NAMALWA (cell line): ENCODE measurements at regions not wholly inside any gene's neighbourhood (a gene's known extent, or its start where the extent isn't known, plus 50 kb on each side); places are given as distances from the start of the nearest gene placed in this dataset.

Experiments
- DNase-seq: peaks from one replicate; pipeline ENCODE4 v3.0.0-alpha.2; 2015; ENCODE audit warnings: low spot score

- no peak for DNase-seq
These were observed 321.9 kb upstream of the RASGRP1 start for GRCh38 chr15:38886315-38887163.

DNA sequence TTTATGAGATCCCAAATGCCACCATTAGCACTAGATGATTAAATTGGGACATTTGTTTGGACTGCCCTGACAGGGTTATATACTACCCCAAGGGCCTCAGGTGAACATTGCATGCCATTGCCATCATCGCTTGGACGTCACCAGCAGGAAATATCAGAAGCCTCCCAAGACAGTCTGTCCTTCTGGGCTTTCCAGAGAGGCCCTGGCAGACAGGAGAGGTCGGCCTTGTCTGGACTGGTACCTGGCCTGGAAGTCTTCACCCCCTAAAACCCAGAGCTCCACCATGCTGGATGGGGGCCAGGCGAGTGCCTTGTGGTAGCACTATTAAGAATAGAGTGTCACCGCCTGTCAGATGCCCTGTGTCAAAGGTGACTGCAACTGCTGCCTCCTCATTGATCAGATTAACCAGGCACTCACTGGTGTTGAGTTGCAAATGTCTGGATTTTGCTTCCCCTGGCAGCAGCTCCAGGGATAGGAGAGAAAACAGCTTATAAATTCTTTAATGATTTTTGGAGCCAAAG is 324.1 kb upstream of the RASGRP1 start:
- no peak for DNase-seq

DNA sequence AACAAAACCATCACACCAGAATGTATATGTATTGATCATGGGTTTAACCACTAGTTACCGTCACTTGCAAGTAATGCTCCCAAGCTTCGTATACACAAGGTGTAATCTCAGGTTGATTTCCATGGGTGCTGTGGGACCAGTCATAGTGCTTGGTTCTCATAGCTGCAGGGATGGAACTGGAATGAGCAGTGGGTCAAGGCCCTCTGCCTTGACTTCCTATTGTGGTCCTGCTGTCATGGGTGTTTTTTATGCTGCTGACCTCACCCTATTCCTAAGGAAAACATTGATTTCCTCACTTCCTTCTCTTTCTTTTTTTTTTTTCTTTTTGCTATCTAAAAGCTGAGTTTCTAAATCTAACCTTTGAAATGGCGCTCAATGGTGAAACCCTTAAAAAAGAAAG is 325.6 kb upstream of the RASGRP1 start:
- no peak for DNase-seq

DNA sequence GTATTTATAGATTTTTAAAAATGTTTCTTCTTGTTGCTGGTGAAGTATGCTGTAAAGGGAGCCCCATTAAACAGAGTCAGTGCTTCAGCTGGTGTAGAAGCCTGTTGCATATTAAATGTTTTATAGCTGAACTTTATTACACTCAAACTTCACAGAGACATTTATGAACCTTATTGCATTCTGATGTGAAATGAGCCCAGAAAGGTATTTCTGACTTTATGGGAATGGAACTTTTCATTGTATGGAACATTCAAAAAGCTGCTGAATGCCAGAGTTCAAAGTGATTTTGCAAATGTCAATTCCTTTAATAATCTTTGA is 329.3 kb upstream of the RASGRP1 start:
- no peak for DNase-seq

DNA sequence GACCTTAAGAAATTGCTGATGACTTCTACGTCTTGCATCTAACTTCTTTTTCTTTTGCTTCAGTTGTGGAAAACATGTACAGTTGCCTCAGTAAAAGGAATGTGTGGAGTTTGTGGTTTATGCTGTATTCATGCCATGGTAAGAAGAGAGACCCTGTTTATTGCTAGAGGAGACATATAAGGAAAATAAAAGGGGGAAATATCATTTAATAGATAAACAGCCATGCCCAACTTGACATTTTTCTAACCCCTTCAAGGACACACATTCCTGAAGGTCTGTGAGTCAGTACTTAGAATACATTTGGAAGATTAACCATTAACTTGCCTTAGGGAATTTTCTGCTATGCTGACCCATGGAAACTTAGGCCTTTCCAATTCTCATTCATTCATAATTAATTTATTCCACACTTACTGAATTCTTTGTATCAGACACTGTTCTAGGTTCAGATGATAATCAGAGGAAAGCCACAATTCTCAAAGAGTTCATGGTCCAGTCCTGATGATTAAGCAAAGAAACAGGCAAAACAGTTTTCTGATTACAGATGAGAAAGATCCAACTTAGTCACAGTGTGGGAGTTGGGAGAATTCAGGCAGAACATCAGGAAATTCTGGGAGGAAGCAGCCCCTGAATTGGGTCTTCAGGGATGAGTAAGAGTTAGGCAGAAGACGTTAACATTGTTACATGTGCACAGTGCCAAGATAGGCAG is 329.8 kb upstream of the RASGRP1 start:
- no peak for DNase-seq

DNA sequence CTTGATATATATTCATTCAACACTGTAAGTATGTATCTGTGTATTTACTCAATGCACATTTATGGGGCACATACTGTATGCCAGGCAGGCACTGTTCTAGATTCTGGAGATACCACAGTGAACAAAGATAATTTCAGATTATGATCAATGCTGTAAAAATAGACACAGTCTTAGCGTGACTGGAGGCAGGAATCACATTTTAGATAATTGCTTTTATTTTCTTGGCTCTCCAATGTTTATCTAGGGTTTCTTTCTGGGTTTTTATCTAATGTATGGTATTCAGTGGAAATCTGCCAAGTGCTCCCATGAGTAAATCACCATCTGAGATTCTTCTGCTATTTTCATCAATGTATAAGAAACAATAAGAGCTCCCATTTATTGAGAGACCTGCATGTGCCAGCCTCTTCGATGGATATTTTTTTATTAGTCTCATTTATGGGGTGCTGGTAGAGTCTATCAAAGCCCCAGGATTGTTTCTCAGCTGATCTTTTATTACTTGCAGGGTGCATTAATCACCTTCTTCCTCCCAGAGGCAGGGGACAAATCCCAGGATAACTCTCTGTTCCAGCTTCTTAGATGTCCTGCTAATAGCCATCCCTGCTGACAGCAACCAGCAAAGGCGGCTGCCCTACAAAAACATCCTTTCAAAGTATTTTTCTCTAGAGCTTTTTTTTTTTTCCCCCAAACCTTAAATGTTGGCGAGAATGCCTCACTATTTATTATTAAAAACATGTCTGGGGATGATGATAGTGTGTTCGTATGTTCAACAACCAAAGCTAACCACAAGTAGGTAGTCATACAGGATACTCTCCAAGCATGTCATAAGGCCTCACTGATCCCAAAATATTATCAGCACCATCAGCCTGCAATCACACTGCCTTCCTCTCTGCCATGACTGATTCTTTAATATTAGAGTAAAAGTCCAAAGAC is 331.0 kb upstream of the RASGRP1 start:
- DNase-seq: no peak

GRCh38 chr15:38896647-38897046 is 332.0 kb upstream of the RASGRP1 start:
- no peak for DNase-seq

DNA sequence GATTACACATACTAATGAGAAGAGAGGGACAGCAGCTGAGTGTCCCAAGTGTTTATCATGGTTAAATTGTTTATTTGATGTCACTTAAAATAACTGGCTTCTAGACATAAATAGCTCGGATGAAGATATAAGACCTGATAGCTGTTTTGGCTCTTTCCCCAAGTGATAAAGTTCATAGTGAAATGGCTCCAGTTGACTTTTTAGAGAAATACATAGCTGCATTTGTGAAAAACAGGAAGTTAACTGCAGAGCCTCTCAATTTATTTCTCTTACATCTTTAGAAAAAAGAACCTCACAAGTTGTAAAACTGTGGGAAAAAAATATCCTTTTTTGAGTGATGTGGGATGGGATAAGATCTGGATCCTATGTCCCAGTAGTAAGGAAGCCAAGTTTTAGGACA is 332.9 kb upstream of the RASGRP1 start:
- no peak for DNase-seq

GRCh38 chr15:38898236-38898635 is 333.6 kb upstream of the RASGRP1 start:
- no peak for DNase-seq

- DNase-seq: no peak
These were observed 334.7 kb upstream of the RASGRP1 start for GRCh38 chr15:38899300-38899699.

DNA sequence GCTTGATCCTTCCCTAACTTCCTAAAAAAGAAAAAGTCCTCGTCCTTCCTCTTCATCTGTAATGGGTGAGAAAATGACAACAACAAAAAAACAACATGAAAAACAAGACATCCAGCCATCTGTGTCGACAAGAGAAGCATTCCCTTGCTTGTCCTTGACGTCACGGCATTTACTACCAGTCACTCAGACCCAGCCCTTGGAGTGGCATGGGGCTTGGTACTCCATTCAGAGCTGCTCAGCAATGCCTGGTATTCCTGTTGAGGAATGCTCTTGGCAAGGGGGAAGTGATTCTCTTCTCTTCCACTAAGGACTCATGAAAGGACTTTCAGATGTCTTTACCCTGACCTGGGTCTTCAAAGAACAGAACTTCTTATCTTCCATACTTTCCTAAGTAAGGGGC is 339.7 kb upstream of the RASGRP1 start:
- no peak for DNase-seq

GRCh38 chr15:38905632-38906031 is 341.0 kb upstream of the RASGRP1 start:
- no peak for DNase-seq

GRCh38 chr15:38920966-38921365 is 356.4 kb upstream of the RASGRP1 start:
- DNase-seq: no peak

DNA sequence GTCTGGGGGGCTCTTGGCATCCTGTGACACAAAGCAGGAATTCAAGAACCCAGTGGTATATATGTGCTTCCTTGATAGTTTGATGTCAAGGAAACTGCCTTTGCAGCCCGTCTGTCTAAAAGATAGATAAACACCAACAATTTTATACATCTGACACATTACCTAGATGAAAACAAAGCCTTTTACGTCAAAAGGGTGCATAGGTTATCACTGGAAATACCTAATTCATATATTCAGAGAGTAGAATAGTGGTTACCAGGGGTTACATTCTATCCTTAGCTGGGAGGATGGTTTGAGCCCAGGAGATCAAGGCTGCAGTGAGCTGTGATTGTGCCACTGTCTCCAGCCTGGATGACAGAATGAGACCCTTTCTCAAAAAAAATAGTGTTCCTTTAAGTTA is 356.9 kb upstream of the RASGRP1 start:
- DNase-seq: no peak

DNA sequence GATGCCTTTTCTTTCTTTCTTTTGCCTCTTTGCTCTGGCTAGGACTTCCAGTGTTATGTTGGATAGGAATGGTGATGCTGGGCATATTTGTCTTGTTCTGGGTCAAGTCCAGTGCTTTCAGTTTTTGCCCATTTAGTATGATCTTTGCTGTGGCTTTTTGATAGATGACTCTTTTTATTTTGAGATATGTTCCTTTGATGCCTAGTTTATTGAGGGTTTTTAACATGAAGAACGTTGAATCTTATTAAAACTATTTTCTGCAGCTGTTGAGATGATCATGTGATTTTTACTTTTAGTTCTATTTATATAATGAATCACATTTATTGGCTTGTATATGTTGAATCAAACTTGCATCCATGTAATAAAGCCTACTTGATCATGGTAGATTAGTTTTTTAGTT is 363.8 kb upstream of the RASGRP1 start:
- no peak for DNase-seq

DNA sequence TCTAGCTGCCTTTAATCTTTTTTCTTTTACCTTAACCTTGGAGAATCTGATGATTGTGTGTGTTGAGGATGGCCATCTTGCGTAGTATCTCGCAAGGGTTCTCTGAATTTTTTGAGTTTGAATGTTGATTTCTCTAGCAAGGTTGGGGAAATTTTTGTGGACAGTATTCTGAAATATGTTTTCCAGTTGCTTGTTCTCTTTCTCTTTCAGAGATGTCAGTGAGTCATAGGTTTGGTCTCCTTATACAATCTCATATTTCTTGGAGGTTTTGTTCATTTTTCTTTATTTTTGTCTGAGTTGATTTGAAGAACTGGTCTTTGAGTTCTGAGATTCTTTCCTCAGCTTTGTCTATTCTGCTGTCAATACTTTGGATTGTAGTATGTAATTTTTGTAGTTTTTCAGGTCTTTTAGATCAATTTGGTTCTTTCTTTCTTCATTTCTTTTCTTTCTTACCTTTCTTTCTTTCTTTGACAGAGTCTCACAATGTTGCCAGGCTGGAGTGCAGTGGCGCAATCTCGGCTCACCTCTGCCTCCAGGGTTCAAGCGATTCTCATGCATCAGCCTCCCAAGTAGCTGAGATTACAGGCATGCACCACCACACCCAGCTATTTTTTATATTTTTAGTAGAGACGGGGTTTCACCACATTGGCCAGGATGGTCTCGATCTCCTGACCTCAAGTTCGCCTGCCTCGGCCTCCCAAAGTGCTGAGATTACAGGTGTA is 366.4 kb upstream of the RASGRP1 start:
- no peak for DNase-seq

- DNase-seq: no peak
These were observed 376.9 kb upstream of the RASGRP1 start for GRCh38 chr15:38941399-38941953.

DNA sequence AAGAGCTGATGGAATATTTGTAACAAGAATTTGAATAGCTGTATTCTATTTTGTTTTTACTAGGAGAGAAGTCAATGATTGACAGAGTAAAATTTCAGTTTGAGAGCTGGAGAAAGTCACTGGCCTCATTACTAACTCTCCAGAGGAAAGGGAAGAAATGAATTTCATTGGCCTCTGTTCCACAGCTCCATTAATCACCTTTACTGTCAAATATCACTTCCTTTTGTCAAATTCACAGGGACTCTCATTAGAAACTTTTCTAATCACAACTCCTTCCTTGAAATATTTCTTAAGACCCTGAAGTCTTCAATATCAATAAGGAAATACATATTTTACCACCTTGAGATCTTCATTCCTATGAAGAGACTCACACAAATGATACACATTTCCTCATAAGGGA is 379.9 kb upstream of the RASGRP1 start:
- no peak for DNase-seq

GRCh38 chr15:38945551-38946298 is 381.1 kb upstream of the RASGRP1 start:
- no peak for DNase-seq

DNA sequence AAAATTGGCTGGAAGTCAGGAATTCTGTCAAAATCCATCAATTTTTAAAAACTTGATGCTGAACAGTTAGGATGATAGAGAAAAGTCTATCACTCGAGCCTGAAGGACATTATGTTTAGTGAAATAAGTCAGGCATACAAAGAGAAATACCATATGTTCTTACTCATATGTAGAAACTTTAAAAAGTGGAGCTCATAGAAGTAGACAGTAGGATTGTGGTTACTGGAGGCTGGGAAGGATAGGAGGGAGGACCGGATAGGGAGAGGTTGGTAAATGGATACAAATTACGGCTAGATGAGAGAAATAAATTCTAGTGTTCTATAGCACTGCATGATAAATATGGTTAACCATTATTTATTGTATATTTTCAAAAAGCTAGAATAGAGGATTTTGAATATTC is 389.5 kb upstream of the RASGRP1 start:
- no peak for DNase-seq

- DNase-seq: no peak
These were observed 396.8 kb upstream of the RASGRP1 start for GRCh38 chr15:38961456-38961855.
